Breast epithelium (tissue), 4 donors: ENCODE measurements at regions not wholly inside any gene's neighbourhood (a gene's known extent, or its start where the extent isn't known, plus 50 kb on each side); places are given as distances from the start of the nearest gene placed in this dataset.

Source experiments
- DNase-seq, 2 donors: peaks; one replicate each; pipeline ENCODE4 v3.0.0-alpha.2; 2019; ENCODE audit warnings: low spot score in 2 of 2
- H3K27ac ChIP-seq, 2 donors: fragments of 200-600 bp; sonication (generic) in 1 of 2; one replicate each; pipeline ENCODE4 v1.5.1; 2016 to 2019; ENCODE audit warnings: mild to moderate bottlenecking in 1 of 2
- H3K27me3 ChIP-seq, 2 donors: fragments of 200-600 bp; sonication (generic) in 1 of 2; one replicate each; pipeline versions ENCODE4 v1.5.1 to v1.6.0; 2017 to 2019; ENCODE audit warnings: control low read depth in 1 of 2, mild to moderate bottlenecking in 1 of 2
- H3K36me3 ChIP-seq: fragments of 200-600 bp; one replicate; pipeline ENCODE4 v1.5.1; 2019
- H3K4me1 ChIP-seq, 2 donors: fragments of 200-600 bp; sonication (generic); one replicate each; pipeline ENCODE4 v1.5.1; 2016 to 2019; ENCODE audit warnings: control low read depth in 1 of 2
- H3K4me3 ChIP-seq, 3 donors: fragments of 200-600 bp; sonication (generic); 1 replicate in 2 of 3; 2 replicates in 1 of 3; pipeline ENCODE4 v1.5.1; 2016 to 2019; ENCODE audit warnings: mild to moderate bottlenecking in 3 of 3, moderate library complexity in 2 of 3
- H3K9me3 ChIP-seq, 2 donors: fragments of 200-600 bp; sonication (generic) in 1 of 2; one replicate each; pipeline ENCODE4 v1.5.1; 2016 to 2019; ENCODE audit warnings: control low read depth in 1 of 2
- CTCF ChIP-seq, 3 donors: fragments of 450-650 bp; IDR thresholded peaks; one replicate each; pipeline ENCODE4 v1.5.1; 2016 to 2017; ENCODE audit warnings: antibody characterized with exemption in 3 of 3, mild to moderate bottlenecking in 3 of 3, moderate library complexity in 3 of 3
- POLR2A ChIP-seq: fragments of 450-650 bp; IDR thresholded peaks from one replicate; pipeline ENCODE4 v1.6.1; 2016; ENCODE audit warnings: antibody characterized with exemption, mild to moderate bottlenecking, moderate library complexity
- POLR2AphosphoS5 ChIP-seq, 3 donors: sonication (generic); formaldehyde crosslinking; IDR thresholded peaks; one replicate each; pipeline ENCODE4 v1.6.1; 2017; ENCODE audit warnings: antibody characterized with exemption in 3 of 3
- intact Hi-C: fragments of 100-400 bp; cut with DNase I; formaldehyde crosslinking; loops from one replicate; pipeline ENCODE4 v1.15.1; 2023; ENCODE audit warnings: low total_unique reads

DNA sequence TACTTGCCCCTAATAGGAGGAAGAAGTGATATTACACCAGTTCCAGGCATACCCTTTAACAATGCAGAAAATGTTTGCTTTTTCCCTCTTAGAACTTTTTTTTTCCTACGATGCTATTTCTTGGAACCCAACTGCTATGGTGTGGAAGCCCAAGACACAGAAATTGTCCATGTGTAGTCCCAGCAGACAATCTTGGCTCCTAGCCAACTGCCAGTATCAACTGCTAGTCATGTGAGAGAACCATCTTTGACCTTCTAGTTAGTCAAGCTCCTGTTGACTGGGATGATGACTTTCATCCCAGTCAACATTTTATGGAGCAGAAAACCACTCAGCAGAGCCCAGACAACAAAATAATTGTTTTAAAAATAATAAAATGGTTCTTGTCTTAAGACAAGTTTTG is 532.4 kb downstream of the TLR4 start:
- no peaks in the 10 kb centered on the region for H3K27me3 ChIP-seq
- DNase-seq: no peak
- no peak overlapping the region for H3K4me3 ChIP-seq
- TF ChIP-seq POLR2A (no peak), POLR2AphosphoS5 (IDR thresholded peaks at IDR 0.05) (no peak), CTCF (IDR thresholded peaks at IDR 0.05) (no peak)
- peaks cover 3 to 8% of the 10 kb centered on the region in 2 donors for H3K9me3 ChIP-seq
- intact Hi-C loops: no loop called here
- H3K27ac ChIP-seq: no peak overlapping the region
- H3K36me3 ChIP-seq: no peaks in the 10 kb centered on the region
- H3K4me1 ChIP-seq: no peaks in the 10 kb centered on the region

- TF ChIP-seq CTCF (IDR thresholded peaks at IDR 0.05) (no peak), POLR2AphosphoS5 (IDR thresholded peaks at IDR 0.05) (no peak), POLR2A (no peak)
- Histone ChIP-seq H3K36me3 (no peaks in the 10 kb centered on the region), H3K27ac (no peak overlapping the region), H3K9me3 (peaks cover 8 to 10% of the 10 kb centered on the region in 2 donors), H3K4me1 (no peaks in the 10 kb centered on the region), H3K4me3 (no peak overlapping the region), H3K27me3 (no peaks in the 10 kb centered on the region)
- intact Hi-C loops: no loop called here
- no peak for DNase-seq
Observed at GRCh38 chr9:118238139-118238538, 533.9 kb downstream of the TLR4 start.

GRCh38 chr9:118252027-118252426 is 547.8 kb downstream of the TLR4 start:
- intact Hi-C loops: no loop called here
- H3K4me1 ChIP-seq: no peaks in the 10 kb centered on the region
- no peak for TF ChIP-seq CTCF (IDR thresholded peaks at IDR 0.05)
- no peak for TF ChIP-seq POLR2AphosphoS5 (IDR thresholded peaks at IDR 0.05)
- no peak for TF ChIP-seq POLR2A
- DNase-seq: no peak
- no peaks in the 10 kb centered on the region for H3K36me3 ChIP-seq
- H3K27me3 ChIP-seq: no peaks in the 10 kb centered on the region
- peaks cover 6 to 18% of the 10 kb centered on the region in 2 donors for H3K9me3 ChIP-seq
- H3K27ac ChIP-seq: no peak overlapping the region
- no peak overlapping the region for H3K4me3 ChIP-seq

GRCh38 chr9:118262191-118262590 is 558.0 kb downstream of the TLR4 start:
- TF ChIP-seq CTCF (IDR thresholded peaks at IDR 0.05): no peak
- TF ChIP-seq POLR2AphosphoS5 (IDR thresholded peaks at IDR 0.05): no peak
- no peak for TF ChIP-seq POLR2A
- peaks cover 0 to 22% of the 10 kb centered on the region in 2 donors for H3K9me3 ChIP-seq
- no peaks in the 10 kb centered on the region for H3K36me3 ChIP-seq
- intact Hi-C loops: no loop called here
- no peak for DNase-seq
- H3K4me3 ChIP-seq: no peak overlapping the region
- no peak overlapping the region for H3K27ac ChIP-seq
- H3K27me3 ChIP-seq: no peaks in the 10 kb centered on the region
- H3K4me1 ChIP-seq: no peaks in the 10 kb centered on the region

GRCh38 chr9:118263949-118264348 is 559.7 kb downstream of the TLR4 start:
- no peaks in the 10 kb centered on the region for H3K36me3 ChIP-seq
- H3K4me3 ChIP-seq: no peak overlapping the region
- no peak for TF ChIP-seq POLR2AphosphoS5 (IDR thresholded peaks at IDR 0.05)
- no peak for TF ChIP-seq POLR2A
- no peak for TF ChIP-seq CTCF (IDR thresholded peaks at IDR 0.05)
- peaks cover 0 to 19% of the 10 kb centered on the region in 2 donors for H3K9me3 ChIP-seq
- H3K4me1 ChIP-seq: no peaks in the 10 kb centered on the region
- H3K27ac ChIP-seq: no peak overlapping the region
- no peak for DNase-seq
- intact Hi-C loops: no loop called here
- no peaks in the 10 kb centered on the region for H3K27me3 ChIP-seq
